B cell (primary cell): ENCODE measurements at regions not wholly inside any gene's neighbourhood (a gene's known extent, or its start where the extent isn't known, plus 50 kb on each side); places are given as distances from the start of the nearest gene placed in this dataset.

ENCODE experiments used
- ATAC-seq: fragments of 200-7000 bp; cut with Tn5 transposase; one replicate; pipeline ENCODE4 v1.10.0; 2021; ENCODE audit warnings: low read depth, mild to moderate bottlenecking, moderate number of reproducible peaks, moderate library complexity
- CTCF ChIA-PET: fragments of 350-600 bp; sonication (Branson Sonifier 250); formaldehyde crosslinking; loops from one replicate; lab custom pipeline; 2021; ENCODE audit warnings: antibody characterized with exemption, inconsistent platforms; lab: Charles Lee
- POLR2A ChIA-PET: fragments of 350-600 bp; sonication (Branson Sonifier 250); formaldehyde crosslinking; loops from one replicate; lab custom pipeline; 2021; ENCODE audit warnings: antibody characterized with exemption; lab: Charles Lee
- DNase-seq: peaks from one replicate; pipeline ENCODE4 v3.0.0; 2013
- H2AFZ ChIP-seq: 2 replicates; pipeline ENCODE4 v1.6.1; 2012; ENCODE audit warnings: mild to moderate bottlenecking, low read depth, low read length; ENCODE audit not compliant: insufficient read depth, poor library complexity, severe bottlenecking
- H3K27ac ChIP-seq, 2 donors: 1 replicate in 1 of 2; 2 replicates in 1 of 2; pipeline ENCODE4 v1.5.1; 2012 to 2013; ENCODE audit warnings: low read length in 2 of 2, mild to moderate bottlenecking in 2 of 2, moderate library complexity in 1 of 2
- H3K27me3 ChIP-seq, 4 experiments: fragments of 200-600 bp in 1 of 4; sonication (generic) in 1 of 4; replicated peaks in 1 of 4; 1 replicate in 2 of 4; 2 replicates in 2 of 4; pipeline versions ENCODE4 v1.6.1 to v1.7.0; 2013 to 2016; ENCODE audit warnings: low read length in 3 of 4, mild to moderate bottlenecking in 2 of 4, mixed read lengths in 1 of 4, moderate library complexity in 1 of 4; ENCODE audit not compliant: insufficient read depth in 4 of 4, control insufficient read depth in 3 of 4; ENCODE audit errors: control extremely low read depth in 1 of 4
- H3K36me3 ChIP-seq, 2 experiments: replicated peaks in 1 of 2; 1 replicate in 1 of 2; 2 replicates in 1 of 2; pipeline versions ENCODE4 v1.6.1 to v1.7.1; 2013; ENCODE audit warnings: low read length in 1 of 2; ENCODE audit not compliant: insufficient read depth in 2 of 2, control insufficient read depth in 1 of 2; ENCODE audit errors: control extremely low read depth in 1 of 2, extremely low read depth in 1 of 2
- H3K4me1 ChIP-seq, 2 donors: fragments of 200-600 bp in 1 of 2; sonication (generic) in 1 of 2; 1 replicate in 1 of 2; 2 replicates in 1 of 2; pipeline versions ENCODE4 v1.5.1 to v1.6.1; 2013 to 2017; ENCODE audit warnings: low read length in 2 of 2; ENCODE audit not compliant: control insufficient read depth in 2 of 2, insufficient read depth in 2 of 2
- H3K4me2 ChIP-seq: replicated peaks from 2 replicates; pipeline ENCODE3; 2012; ENCODE audit warnings: mild to moderate bottlenecking, low read depth, low read length; ENCODE audit not compliant: poor library complexity, severe bottlenecking
- H3K4me3 ChIP-seq, 5 experiments: fragments of 200-600 bp in 1 of 5; sonication (generic) in 1 of 5; 1 replicate in 3 of 5; 2 replicates in 2 of 5; pipeline versions ENCODE4 v1.5.1 to v1.7.0; 2011 to 2016; ENCODE audit warnings: low read length in 4 of 5, mild to moderate bottlenecking in 4 of 5, low read depth in 2 of 5, control low read depth in 1 of 5, moderate library complexity in 1 of 5; ENCODE audit not compliant: insufficient read depth in 1 of 5; ENCODE audit errors: control extremely low read depth in 1 of 5, extremely low read depth in 1 of 5
- H3K79me2 ChIP-seq: fragments of 200-600 bp; sonication (generic); one replicate; pipeline ENCODE4 v1.6.0; 2016; ENCODE audit warnings: low read length; ENCODE audit not compliant: control insufficient read depth, insufficient read depth
- H3K9ac ChIP-seq: fragments of 200-600 bp; sonication (generic); 2 replicates; pipeline ENCODE4 v1.6.1; 2017; ENCODE audit warnings: mild to moderate bottlenecking, low read length, moderate library complexity
- H3K9me3 ChIP-seq, 3 donors: one replicate each; pipeline versions ENCODE4 v1.6.1 to v1.7.1; 2013; ENCODE audit warnings: low read length in 2 of 3; ENCODE audit not compliant: control insufficient read depth in 2 of 3, insufficient read depth in 1 of 3; ENCODE audit errors: control extremely low read depth in 1 of 3
- H4K20me1 ChIP-seq: 2 replicates; pipeline ENCODE4 v1.6.0; 2012; ENCODE audit warnings: mild to moderate bottlenecking, low read length; ENCODE audit not compliant: insufficient read depth, control insufficient read depth, poor library complexity, severe bottlenecking
- H3K27ac Mint-ChIP-seq: one replicate; pipeline ENCODE4 v1.8.0; 2021; ENCODE audit warnings: mixed read lengths
- H3K27me3 Mint-ChIP-seq: one replicate; pipeline ENCODE4 v1.8.0; 2021; ENCODE audit warnings: mixed read lengths
- H3K4me1 Mint-ChIP-seq: one replicate; pipeline ENCODE4 v1.8.0; 2021; ENCODE audit warnings: mixed read lengths
- H3K4me3 Mint-ChIP-seq: one replicate; pipeline ENCODE4 v1.8.0; 2021; ENCODE audit warnings: mixed read lengths
- H3K9me3 Mint-ChIP-seq: one replicate; pipeline ENCODE4 v1.8.0; 2022; ENCODE audit warnings: mixed read lengths; ENCODE audit not compliant: insufficient read depth
- CTCF ChIP-seq: fragments of 200-600 bp; IDR thresholded peaks from one replicate; pipeline ENCODE4 v1.8.0; 2022; ENCODE audit warnings: antibody characterized with exemption, mild to moderate bottlenecking
- EZH2 ChIP-seq: IDR thresholded peaks from 2 replicates; pipeline ENCODE4 v1.6.1; 2012; ENCODE audit warnings: borderline replicate concordance, low read depth, mild to moderate bottlenecking, moderate library complexity, low read length; ENCODE audit not compliant: insufficient read depth, poor library complexity, severe bottlenecking
- WGBS: methylation state at CpG from one replicate; pipeline ENCODE4 v1.1.5; 2013; ENCODE audit warnings: missing lambda C conversion rate; ENCODE audit not compliant: insufficient coverage; 5-methylcytosine and 5-hydroxymethylcytosine counted together
- intact Hi-C: fragments of 100-400 bp; cut with micrococcal nuclease; formaldehyde crosslinking; loops from one replicate; pipeline ENCODE4 v1.10.0; 2022

DNA sequence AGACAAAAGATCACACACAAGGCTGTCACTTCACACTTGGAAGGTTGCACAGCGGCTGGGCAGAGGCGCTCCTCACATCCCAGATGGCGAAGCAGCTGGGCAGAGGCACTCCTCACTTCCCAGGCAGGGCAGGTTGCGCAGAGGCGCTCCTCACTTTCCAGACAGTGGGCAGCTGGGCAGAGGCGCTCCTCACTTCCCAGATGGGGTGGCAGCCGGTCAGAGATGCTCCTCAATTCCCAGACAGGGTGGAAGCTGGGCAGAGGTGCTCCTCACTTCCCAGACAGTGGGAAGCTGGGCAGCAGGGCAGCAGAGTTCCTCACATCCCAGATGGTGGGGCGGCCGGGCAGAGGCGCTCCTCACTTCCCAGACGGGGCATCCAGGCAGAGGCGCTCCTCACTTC is 199.2 kb downstream of the RTL9 start:
- H3K9ac ChIP-seq = no peak overlapping the region
- no peak overlapping the region for H3K27ac ChIP-seq
- H3K4me3 ChIP-seq = no peak overlapping the region
- Mint-ChIP-seq H3K4me3 (no peak overlapping the region), H3K27ac (no peak overlapping the region), H3K27me3 (no peaks in the 10 kb centered on the region), H3K9me3 (no peaks in the 10 kb centered on the region), H3K4me1 (no peaks in the 10 kb centered on the region)
- ATAC-seq (no peak), DNase-seq (no peak)
- CTCF ChIA-PET = no interaction called here
- H3K9me3 ChIP-seq = peaks cover 0 to 9% (median 0%) of the 10 kb centered on the region in 3 donors
- POLR2A ChIA-PET = no interaction called here
- intact Hi-C loops = no loop called here
- H3K4me2 ChIP-seq = no peak overlapping the region
- no peaks in the 10 kb centered on the region for H3K4me1 ChIP-seq
- 76% methylated on average over 2 of the region's 12 CpGs for WGBS
- no peaks in the 10 kb centered on the region for H3K27me3 ChIP-seq
- no peak overlapping the region for H2AFZ ChIP-seq
- TF ChIP-seq CTCF = no peak
- no peak for TF ChIP-seq EZH2
- H3K79me2 ChIP-seq = no peaks in the 10 kb centered on the region
- no peaks in the 10 kb centered on the region for H3K36me3 ChIP-seq
- no peaks in the 10 kb centered on the region for H4K20me1 ChIP-seq

DNA sequence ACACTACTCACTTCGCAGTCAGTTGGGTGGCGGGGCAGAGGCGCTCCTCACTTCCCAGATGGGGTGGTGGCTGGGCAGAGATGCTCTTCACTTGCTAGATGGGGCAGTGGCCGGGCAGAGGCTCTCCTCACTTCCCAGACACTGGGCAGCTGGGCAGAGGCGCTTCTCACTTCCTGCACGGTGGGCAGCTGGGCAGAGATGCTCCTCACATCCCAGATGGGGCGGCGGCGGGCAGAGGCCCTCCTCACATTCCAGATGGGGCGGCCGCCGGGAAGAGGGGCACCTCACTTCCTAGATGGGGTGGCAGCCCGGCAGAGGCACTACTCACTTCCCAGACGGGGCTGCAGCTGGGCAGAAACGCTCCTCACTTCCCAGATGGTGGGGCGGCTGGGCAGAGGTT is 199.8 kb downstream of the RTL9 start:
- H3K4me2 ChIP-seq = no peak overlapping the region
- CTCF ChIA-PET = no interaction called here

More for the DNA sequence above, 199.8 kb downstream of the RTL9 start:
- no peaks in the 10 kb centered on the region for H4K20me1 ChIP-seq
- WGBS = 100% methylated on average over 1 of the region's 16 CpGs
- no peaks in the 10 kb centered on the region for H3K36me3 ChIP-seq
- H2AFZ ChIP-seq = no peak overlapping the region
- H3K9ac ChIP-seq = no peak overlapping the region
- POLR2A ChIA-PET = no interaction called here
- no peaks in the 10 kb centered on the region for H3K4me1 ChIP-seq
- no peaks in the 10 kb centered on the region for H3K27me3 ChIP-seq
- intact Hi-C loops = no loop called here
- Mint-ChIP-seq H3K9me3 (no peaks in the 10 kb centered on the region), H3K4me1 (no peaks in the 10 kb centered on the region), H3K27me3 (no peaks in the 10 kb centered on the region), H3K27ac (no peak overlapping the region), H3K4me3 (no peak overlapping the region)
- no peak overlapping the region for H3K4me3 ChIP-seq
- no peak overlapping the region for H3K27ac ChIP-seq
- TF ChIP-seq EZH2 = no peak
- no peak for TF ChIP-seq CTCF
- H3K9me3 ChIP-seq = peaks cover 0 to 9% (median 0%) of the 10 kb centered on the region in 3 donors
- DNase-seq = no peak
- no peak for ATAC-seq
- H3K79me2 ChIP-seq = no peaks in the 10 kb centered on the region
